SK-N-SH (cell line): ENCODE measurements at regions not wholly inside any gene's neighbourhood (a gene's known extent, or its start where the extent isn't known, plus 50 kb on each side); places are given as distances from the start of the nearest gene placed in this dataset.

Experiments used
- CTCF ChIA-PET: fragments of 300-600, 350-600 bp; formaldehyde crosslinking; extraction: SDS; loops from one replicate; lab custom pipeline; 2021; lab: Yijun Ruan, JAX
- POLR2A ChIA-PET: fragments of 350-600 bp; sonication (Branson Sonifier 250); formaldehyde crosslinking; extraction: SDS; loops from one replicate; lab custom pipeline; 2020; ENCODE audit warnings: antibody characterized with exemption, inconsistent platforms; lab: Yijun Ruan, JAX
- DNase-seq: peaks from one replicate; pipeline ENCODE4 v3.0.0; 2012
- H2AFZ ChIP-seq: fragments of 200-600 bp; sonication (generic); 2 replicates; pipeline ENCODE4 v1.8.1; 2016; ENCODE audit warnings: antibody characterized with exemption, mild to moderate bottlenecking, low read depth
- H3F3A ChIP-seq: fragments of 200-600 bp; sonication (generic); replicated peaks from 2 replicates; pipeline ENCODE3; 2016; ENCODE audit warnings: antibody characterized with exemption, mild to moderate bottlenecking; ENCODE audit not compliant: insufficient read depth
- H3K27ac ChIP-seq, 2 experiments: fragments of 200-500 bp in 1 of 2; fragments of 200-600 bp in 1 of 2; sonication (Bioruptor generic) in 1 of 2; sonication (generic), shearing (Covaris generic) in 1 of 2; 2 replicates each; pipeline versions ENCODE4 v1.5.1 to v1.6.1; 2014 to 2016; ENCODE audit warnings: low read depth in 2 of 2, inconsistent platforms in 1 of 2, low read length in 1 of 2, mild to moderate bottlenecking in 1 of 2, mixed read lengths in 1 of 2
- H3K27me3 ChIP-seq: fragments of 200-600 bp; sonication (generic), shearing (Covaris generic); 2 replicates; pipeline ENCODE4 v1.6.1; 2016; ENCODE audit warnings: mixed run types; ENCODE audit not compliant: insufficient read depth
- H3K36me3 ChIP-seq, 2 experiments: fragments of 200-500 bp in 1 of 2; fragments of 200-600 bp in 1 of 2; sonication (Bioruptor generic) in 1 of 2; sonication (generic) in 1 of 2; replicated peaks in 1 of 2; 2 replicates each; pipeline versions ENCODE3 to v1.5.1; 2014 to 2016; ENCODE audit warnings: low read length in 1 of 2, mild to moderate bottlenecking in 1 of 2; ENCODE audit not compliant: insufficient read depth in 2 of 2, control insufficient read depth in 1 of 2
- H3K4me1 ChIP-seq, 2 experiments: fragments of 200-500 bp in 1 of 2; fragments of 200-600 bp in 1 of 2; sonication (Bioruptor generic) in 1 of 2; sonication (generic), shearing (Covaris generic) in 1 of 2; 2 replicates each; pipeline versions ENCODE4 v1.5.1 to v1.6.1; 2014 to 2016; ENCODE audit warnings: low read depth in 1 of 2, low read length in 1 of 2, mixed run types in 1 of 2; ENCODE audit not compliant: insufficient read depth in 2 of 2, control insufficient read depth in 1 of 2
- H3K4me2 ChIP-seq: fragments of 200-600 bp; sonication (generic), shearing (Covaris generic); 2 replicates; pipeline ENCODE4 v1.6.1; 2017; ENCODE audit warnings: mixed run types
- H3K4me3 ChIP-seq, 2 experiments: fragments of 200-500 bp in 1 of 2; fragments of 200-600 bp in 1 of 2; sonication (Bioruptor generic) in 1 of 2; sonication (generic), shearing (Covaris generic) in 1 of 2; 2 replicates each; pipeline versions ENCODE4 v1.5.1 to v1.8.1; 2014 to 2016; ENCODE audit warnings: low read depth in 2 of 2, inconsistent platforms in 1 of 2, low read length in 1 of 2, mild to moderate bottlenecking in 1 of 2, mixed read lengths in 1 of 2, moderate library complexity in 1 of 2
- H3K79me2 ChIP-seq: fragments of 200-600 bp; sonication (generic); 2 replicates; pipeline ENCODE4 v1.8.1; 2017; ENCODE audit warnings: mild to moderate bottlenecking; ENCODE audit not compliant: insufficient read depth
- H3K9ac ChIP-seq: fragments of 200-600 bp; sonication (generic); 2 replicates; pipeline ENCODE4 v1.6.1; 2017; ENCODE audit warnings: mixed run types
- H3K9me2 ChIP-seq: fragments of 200-600 bp; sonication (generic); 2 replicates; pipeline ENCODE4 v1.6.1; 2017; ENCODE audit warnings: mixed run types
- H3K9me3 ChIP-seq: fragments of 200-600 bp; sonication (generic); 2 replicates; pipeline ENCODE4 v1.6.1; 2017; ENCODE audit warnings: mixed run types, mild to moderate bottlenecking, moderate library complexity
- H4K20me1 ChIP-seq: fragments of 200-600 bp; sonication (generic); 2 replicates; pipeline ENCODE4 v1.6.1; 2017; ENCODE audit warnings: mild to moderate bottlenecking, mixed run types; ENCODE audit not compliant: insufficient read depth
- CHD2 ChIP-seq: fragments of 150-350 bp; IDR thresholded peaks from 2 replicates; pipeline ENCODE4 v1.6.1; 2018; ENCODE audit warnings: low read length; ENCODE audit not compliant: partially characterized antibody
- FOSL2 ChIP-seq: IDR thresholded peaks from 2 replicates; pipeline ENCODE4 v1.4.0; 2012; ENCODE audit warnings: low read depth, mild to moderate bottlenecking, moderate library complexity, borderline replicate concordance
- GATA2 ChIP-seq: sonication (generic); formaldehyde crosslinking; IDR thresholded peaks from 2 replicates; pipeline ENCODE4 v1.5.0; 2020; ENCODE audit warnings: mild to moderate bottlenecking, missing genetic modification reagents
- MXI1 ChIP-seq: IDR thresholded peaks from 2 replicates; pipeline ENCODE4 v1.6.1; 2012; ENCODE audit warnings: mild to moderate bottlenecking, low read depth, low read length, improper control_type of control experiment
- NFIC ChIP-seq: IDR thresholded peaks from 2 replicates; pipeline ENCODE4 v1.4.0; 2012; ENCODE audit warnings: borderline replicate concordance
- NRF1 ChIP-seq: IDR thresholded peaks from 2 replicates; pipeline ENCODE4 v1.6.1; 2012; ENCODE audit warnings: low read depth, mild to moderate bottlenecking, low read length
- RCOR1 ChIP-seq: fragments of 150-350 bp; IDR thresholded peaks from 2 replicates; pipeline ENCODE4 v1.6.1; 2017; ENCODE audit warnings: antibody characterized with exemption, low read length
- RFX5 ChIP-seq: IDR thresholded peaks from 2 replicates; pipeline ENCODE4 v1.6.1; 2012; ENCODE audit warnings: mild to moderate bottlenecking, improper control_type of control experiment, low read length
- RXRA ChIP-seq: IDR thresholded peaks from 2 replicates; pipeline ENCODE4 v1.4.0; 2012; ENCODE audit warnings: low read depth, mild to moderate bottlenecking, borderline replicate concordance
- TCF12 ChIP-seq: IDR thresholded peaks from 2 replicates; pipeline ENCODE4 v1.4.0; 2012
- YY1 ChIP-seq: IDR thresholded peaks from 2 replicates; pipeline ENCODE4 v1.4.0; 2012; ENCODE audit warnings: low read depth, mild to moderate bottlenecking
- WGBS: methylation state at CpG from one replicate; pipeline ENCODE4 v1.1.6; 2017; ENCODE audit warnings: low lambda C conversion rate; 5-methylcytosine and 5-hydroxymethylcytosine counted together

GRCh38 chr14:22332686-22333421 lies 256.2 kb downstream of the DAD1 start:
- ChIA-PET POLR2A (no interaction called here), CTCF (interaction anchor here (1.0 to 2.4 kb wide), 2 partner anchors 10 to 13 kb away, joined by 3 to 11 read pairs; no protein-coding TSS in a partner anchor)
- Histone ChIP-seq H3K4me3 (no peak overlapping the region), H3K4me1 (no peaks in the 10 kb centered on the region), H3K27me3 (no peaks in the 10 kb centered on the region), H3F3A (no peaks in the 10 kb centered on the region), H2AFZ (no peak overlapping the region), H3K36me3 (no peaks in the 10 kb centered on the region), H3K4me2 (no peak overlapping the region), H3K79me2 (no peaks in the 10 kb centered on the region), H3K27ac (no peak overlapping the region), H3K9ac (no peak overlapping the region), H3K9me2 (no peaks in the 10 kb centered on the region), H3K9me3 (no peaks in the 10 kb centered on the region), H4K20me1 (no peaks in the 10 kb centered on the region)
- no peak for DNase-seq
- 17% methylated on average over 2 of the region's 2 CpGs for WGBS
- TF ChIP-seq NFIC, result no peak

GRCh38 chr14:22329371-22329770 lies 259.7 kb downstream of the DAD1 start:
- 0% methylated on average over 3 of the region's 3 CpGs for WGBS
- DNase-seq, result no peak
- Histone ChIP-seq H3K27me3 (peaks cover 6% of the 10 kb centered on the region; the same call in 1 of the 2 replicates), H3K27ac (no peak overlapping the region), H3K4me3 (no peak overlapping the region), H3F3A (no peaks in the 10 kb centered on the region), H3K36me3 (no peaks in the 10 kb centered on the region), H3K9me3 (no peaks in the 10 kb centered on the region), H3K4me1 (no peaks in the 10 kb centered on the region), H3K79me2 (no peaks in the 10 kb centered on the region), H3K9ac (no peak overlapping the region)
- POLR2A ChIA-PET, result no interaction called here
- TF ChIP-seq YY1, result no peak
- no peak for TF ChIP-seq RXRA
- no peak for TF ChIP-seq RFX5
- TF ChIP-seq RCOR1, result no peak
- no peak for TF ChIP-seq NRF1
- TF ChIP-seq CHD2, result no peak
- no peak for TF ChIP-seq FOSL2
- no peak for TF ChIP-seq GATA2 (CRISPR knock-in tag)
- TF ChIP-seq, all 33 proteins: peak for 0
- no peak overlapping the region for H2AFZ ChIP-seq
- H4K20me1 ChIP-seq, result no peaks in the 10 kb centered on the region
- CTCF ChIA-PET, result interaction anchor here (1.5 kb wide), 1 partner anchor 9 kb away, joined by 7 read pairs; no protein-coding TSS in a partner anchor
- H3K9me2 ChIP-seq, result no peaks in the 10 kb centered on the region
- H3K4me2 ChIP-seq, result no peak overlapping the region

GRCh38 chr14:22325676-22326400 lies 263.2 kb downstream of the DAD1 start:
- Histone ChIP-seq H3K27me3 (peaks cover 15% of the 10 kb centered on the region; the same call in 1 of the 2 replicates), H3K4me2 (no peak overlapping the region), H3K9me3 (no peaks in the 10 kb centered on the region), H3K9me2 (no peaks in the 10 kb centered on the region), H3K36me3 (no peaks in the 10 kb centered on the region), H3F3A (no peaks in the 10 kb centered on the region), H3K79me2 (no peaks in the 10 kb centered on the region), H3K4me3 (no peak overlapping the region), H3K27ac (no peak overlapping the region), H3K4me1 (no peaks in the 10 kb centered on the region), H4K20me1 (no peaks in the 10 kb centered on the region), H3K9ac (no peak overlapping the region), H2AFZ (no peak overlapping the region)
- ChIA-PET POLR2A (interaction anchor here (0.6 kb wide), 1 partner anchor 599 kb away, joined by 3 read pairs; no protein-coding TSS in a partner anchor), CTCF (interaction anchor here (1.1 kb wide), 1 partner anchor 24 kb away, joined by 3 read pairs; no protein-coding TSS in a partner anchor)
- no peak for DNase-seq
- TF ChIP-seq NFIC, result no peak
- TF ChIP-seq MXI1, result no peak
- TF ChIP-seq TCF12, result no peak
- 5% methylated on average over 2 of the region's 2 CpGs for WGBS
